NCI-H748 (cell line): ENCODE measurements at regions not wholly inside any gene's neighbourhood (a gene's known extent, or its start where the extent isn't known, plus 50 kb on each side); places are given as distances from the start of the nearest gene placed in this dataset.

Experiments
- DNase-seq: peaks from one replicate; lab custom pipeline; 2025; ENCODE audit not compliant: unreplicated experiment; lab: John Stamatoyannopoulos, UW

DNA sequence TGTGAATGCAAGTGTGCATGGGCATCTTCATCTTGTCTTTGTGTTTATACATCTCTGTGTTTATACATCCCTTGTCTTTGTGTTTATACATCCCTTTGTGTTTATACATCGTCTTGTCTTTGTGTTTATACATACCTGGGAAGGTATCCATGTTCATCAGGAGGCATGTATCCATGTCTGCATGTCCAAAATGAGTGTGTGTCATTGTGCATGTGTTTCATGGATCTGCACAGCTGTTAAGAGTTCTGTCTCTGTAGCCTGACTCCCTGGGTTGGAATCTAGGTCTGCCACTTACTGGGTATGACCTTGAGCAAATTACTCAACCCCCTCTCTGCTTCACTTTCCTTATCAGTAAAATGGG, 50.1 kb upstream of the SIRPA start:
- no peak for DNase-seq

DNA sequence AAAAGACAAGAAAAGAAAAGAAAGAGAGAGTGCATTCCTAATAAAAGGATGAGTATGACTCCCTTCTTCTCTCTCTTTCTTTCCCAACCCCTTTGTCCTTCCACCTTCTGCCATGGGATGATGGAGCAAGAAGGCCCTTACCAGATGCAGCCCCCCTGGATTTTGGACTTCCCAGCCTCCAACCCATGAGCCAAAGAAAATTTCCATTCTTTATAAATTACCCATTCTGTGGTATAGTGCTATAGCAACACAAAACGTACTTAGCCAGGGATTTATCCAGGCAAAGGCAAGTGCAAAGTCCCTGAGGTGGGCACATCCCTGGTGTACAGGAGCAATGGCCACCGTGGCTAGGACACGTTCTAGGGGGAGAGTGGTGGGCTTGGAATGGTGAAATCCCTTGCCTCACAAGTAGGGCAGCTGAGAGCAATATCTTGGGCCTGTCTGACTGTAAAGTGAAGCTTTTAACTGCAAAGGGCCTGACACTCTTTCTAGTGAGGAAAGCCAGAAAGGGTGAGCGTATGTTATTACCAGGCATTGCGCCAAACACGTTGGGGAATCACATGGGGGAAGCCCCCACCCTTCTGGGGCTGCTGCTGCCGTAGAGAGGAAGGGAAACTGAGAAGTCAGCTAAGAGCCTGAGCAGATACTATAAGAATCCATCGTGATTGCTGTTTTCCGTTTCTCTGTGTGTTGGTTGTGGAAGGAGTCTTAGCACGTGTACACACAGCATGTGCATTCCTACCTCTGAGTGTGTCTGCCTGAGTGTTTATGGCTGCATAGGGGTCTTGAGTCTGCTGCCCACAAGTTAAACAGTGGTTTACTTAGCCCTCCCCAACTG, 50.7 kb upstream of the SIRPA start:
- no peak for DNase-seq

DNA sequence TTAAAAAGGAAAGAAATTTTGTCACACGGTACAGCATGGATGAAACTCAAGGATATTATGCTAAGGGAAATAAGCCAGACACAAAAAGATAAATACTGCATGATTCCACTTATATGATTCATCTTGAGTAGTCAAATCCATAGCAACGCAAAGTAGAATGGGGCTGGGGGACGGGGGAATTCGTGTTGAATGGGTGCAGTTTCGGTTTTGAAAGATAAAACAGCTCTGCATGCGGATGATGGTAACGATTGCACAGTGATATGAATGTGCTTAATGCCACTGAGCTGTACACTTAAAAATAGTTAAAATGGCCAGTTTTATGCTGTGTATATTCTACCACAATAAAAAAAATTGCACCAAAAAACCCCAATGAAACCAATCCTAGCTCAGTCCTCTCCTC, 52.9 kb upstream of the SIRPA start:
- no peak for DNase-seq

DNA sequence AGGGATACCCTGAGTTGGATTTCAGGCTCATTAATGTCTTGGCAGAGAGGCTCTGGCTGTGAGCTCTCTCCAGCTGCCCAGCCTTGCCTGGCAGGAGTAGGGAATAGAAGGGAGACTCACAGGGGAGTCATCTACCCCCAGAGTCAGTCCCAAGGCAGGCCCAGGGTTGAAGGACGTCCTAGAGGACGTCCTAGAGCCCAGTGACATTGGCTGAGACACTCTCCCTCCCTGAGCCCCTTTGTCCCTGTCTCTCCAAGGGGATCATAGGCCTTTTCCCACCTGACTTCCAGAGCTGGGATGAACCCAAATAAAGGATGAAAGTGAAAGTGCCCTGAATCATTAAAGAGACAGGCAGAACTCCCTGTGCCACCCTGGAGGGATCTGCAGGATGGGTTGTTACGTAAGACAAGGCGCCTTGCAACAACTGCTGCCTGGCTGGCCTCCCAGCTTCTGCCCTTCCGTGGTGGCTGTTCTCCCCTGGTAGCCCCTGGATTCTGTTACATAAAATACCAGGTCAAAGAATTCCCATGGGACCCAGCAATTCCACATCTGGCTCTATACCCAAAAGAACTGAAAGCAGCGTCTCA, 53.6 kb upstream of the SIRPA start:
- DNase-seq: no peak

DNA sequence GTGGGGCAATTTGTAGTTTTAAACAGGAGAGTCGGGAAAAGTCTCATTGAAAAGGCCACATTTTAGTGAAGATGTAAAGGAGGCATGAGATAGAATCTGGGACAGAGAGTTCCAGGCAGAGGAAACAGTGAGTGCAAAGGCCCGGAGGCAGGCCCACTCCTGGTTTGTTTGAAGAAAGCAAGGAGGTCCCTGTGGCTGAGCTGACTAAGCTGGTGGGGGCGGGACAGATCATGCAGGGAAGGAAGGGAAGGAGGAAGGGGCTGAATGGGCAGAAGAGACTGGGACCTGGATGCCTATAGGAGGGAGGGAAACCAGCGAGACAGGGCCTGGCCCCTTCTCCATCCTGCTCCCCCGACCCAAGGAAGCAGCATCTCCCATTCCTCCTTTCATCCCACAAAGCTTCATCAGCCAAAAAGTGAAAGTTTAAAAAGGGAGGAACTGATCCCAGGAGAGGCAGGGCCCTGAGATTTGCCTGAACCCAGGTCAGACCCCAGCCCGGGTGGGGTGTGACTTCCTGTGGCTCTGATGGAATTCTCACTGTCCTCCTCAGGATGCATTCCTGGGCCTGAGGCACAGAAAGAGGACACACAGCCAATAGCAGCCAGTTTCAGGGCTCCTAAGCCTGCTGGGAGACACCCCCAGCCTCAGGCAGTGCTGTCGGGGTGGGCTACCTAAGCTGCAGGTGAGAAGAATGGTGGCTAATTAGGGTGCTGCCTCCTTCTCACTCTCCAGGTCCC, 54.2 kb upstream of the SIRPA start:
- no peak for DNase-seq

DNA sequence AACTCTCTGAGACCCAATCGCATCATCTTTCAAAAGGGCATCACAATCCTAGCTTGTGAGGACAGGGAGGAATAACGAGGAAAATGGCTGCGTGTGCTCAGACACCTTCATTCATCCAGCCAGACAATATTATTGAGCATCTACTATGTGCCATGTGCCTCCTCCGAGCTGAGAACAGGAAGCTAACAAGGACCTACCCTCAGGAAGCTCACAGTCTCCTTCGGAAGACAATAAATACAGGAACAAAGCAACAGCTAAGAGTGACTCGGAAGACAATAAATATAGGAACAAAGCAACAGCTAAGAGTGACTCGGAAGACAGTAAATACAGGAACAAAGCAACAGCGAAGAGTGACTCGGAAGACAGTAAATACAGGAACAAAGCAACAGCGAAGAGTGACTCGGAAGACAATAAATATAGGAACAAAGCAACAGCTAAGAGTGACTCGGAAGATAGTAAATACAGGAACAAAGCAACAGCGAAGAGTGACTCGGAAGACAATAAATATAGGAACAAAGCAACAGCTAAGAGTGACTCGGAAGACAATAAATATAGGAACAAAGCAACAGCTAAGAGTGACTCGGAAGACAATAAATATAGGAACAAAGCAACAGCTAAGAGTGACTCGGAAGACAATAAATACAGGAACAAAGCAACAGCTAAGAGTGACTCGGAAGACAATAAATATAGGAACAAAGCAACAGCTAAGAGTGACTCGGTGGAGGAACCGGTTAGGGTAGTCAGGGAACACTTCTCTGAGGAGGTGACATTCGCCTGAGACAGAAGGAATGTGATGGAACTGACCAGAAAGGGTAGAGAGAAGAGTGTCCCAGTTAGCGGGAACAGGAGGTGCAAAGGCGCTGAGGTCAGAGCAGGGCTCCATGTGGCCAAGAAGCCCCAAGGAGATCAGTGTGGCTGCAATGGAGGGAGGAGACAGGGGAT, 55.6 kb upstream of the SIRPA start:
- DNase-seq: peak; percentile 52

DNA sequence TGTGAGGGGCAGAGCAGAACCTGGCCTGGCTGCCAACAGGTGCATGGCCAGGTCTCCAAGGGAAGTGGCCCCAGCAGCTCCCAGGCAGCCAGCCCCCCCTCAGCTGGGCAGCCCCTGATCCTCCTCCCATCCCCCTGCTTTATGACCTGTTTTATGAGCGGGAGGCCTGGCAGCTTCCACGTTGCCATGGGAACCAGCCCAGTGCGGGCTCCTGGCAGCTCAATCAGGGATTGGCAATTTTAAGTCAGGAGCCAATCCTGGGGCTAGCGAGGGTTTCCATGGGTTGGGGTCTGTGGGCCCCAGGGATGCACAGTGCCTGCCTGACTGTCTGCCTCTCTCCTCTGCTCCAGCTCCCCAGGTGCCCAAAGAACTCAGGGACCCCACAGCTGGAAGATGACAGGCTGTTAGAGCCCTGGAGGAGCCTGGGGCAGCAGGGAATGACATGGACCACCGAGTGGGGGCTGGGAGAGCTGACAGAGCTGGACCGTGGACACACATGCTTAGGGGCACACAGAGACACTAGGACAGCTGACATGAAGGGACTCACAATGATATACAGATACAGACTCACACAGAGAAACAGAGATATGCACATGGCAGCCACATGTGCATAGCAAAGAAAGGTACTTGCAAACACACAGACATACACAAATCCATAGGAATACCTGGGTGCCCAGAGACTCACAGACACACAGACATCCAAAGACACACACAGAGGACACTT, 56.5 kb upstream of the SIRPA start:
- peak; percentile 82 for DNase-seq

DNA sequence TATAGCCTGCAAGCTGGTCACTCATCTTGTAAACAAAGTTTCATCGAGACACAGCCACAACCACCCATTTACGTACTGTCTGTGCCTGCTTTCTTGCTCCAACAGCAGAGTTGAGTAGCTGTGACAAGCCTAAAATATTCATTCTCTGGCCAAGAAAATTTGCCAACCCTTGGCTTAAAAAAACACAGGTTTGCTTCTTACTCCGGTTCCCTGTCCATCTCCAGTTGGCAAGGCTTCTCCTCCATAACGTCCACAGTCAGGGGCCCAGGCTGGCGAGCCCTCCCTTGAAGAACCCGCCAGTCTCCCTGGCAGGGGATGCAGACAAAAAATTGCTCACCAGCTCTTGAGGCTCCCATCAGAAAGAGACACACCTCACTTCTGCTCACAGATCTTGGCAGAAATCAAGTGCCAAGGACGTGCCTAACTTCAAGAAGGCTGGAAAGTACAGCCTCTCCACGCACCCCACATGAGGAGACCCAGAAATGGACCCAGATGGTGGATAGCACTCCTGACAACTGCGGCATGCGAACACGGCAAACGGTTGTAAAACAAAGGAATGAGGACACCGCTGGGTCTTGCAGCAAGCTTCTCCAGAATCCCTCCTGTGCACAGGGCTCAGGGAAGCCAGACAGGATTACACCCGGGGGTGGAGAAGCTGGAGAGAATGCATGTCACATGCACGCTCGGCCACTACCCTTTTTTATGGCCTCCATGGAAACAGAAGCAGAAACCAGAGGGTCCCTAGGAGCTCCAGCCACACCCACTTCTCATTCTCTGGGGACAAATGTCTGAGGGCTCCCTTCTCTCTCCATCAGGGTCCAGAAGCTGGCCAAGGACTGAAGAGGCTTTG, 59.8 kb upstream of the SIRPA start:
- peak; percentile 25 for DNase-seq

DNA sequence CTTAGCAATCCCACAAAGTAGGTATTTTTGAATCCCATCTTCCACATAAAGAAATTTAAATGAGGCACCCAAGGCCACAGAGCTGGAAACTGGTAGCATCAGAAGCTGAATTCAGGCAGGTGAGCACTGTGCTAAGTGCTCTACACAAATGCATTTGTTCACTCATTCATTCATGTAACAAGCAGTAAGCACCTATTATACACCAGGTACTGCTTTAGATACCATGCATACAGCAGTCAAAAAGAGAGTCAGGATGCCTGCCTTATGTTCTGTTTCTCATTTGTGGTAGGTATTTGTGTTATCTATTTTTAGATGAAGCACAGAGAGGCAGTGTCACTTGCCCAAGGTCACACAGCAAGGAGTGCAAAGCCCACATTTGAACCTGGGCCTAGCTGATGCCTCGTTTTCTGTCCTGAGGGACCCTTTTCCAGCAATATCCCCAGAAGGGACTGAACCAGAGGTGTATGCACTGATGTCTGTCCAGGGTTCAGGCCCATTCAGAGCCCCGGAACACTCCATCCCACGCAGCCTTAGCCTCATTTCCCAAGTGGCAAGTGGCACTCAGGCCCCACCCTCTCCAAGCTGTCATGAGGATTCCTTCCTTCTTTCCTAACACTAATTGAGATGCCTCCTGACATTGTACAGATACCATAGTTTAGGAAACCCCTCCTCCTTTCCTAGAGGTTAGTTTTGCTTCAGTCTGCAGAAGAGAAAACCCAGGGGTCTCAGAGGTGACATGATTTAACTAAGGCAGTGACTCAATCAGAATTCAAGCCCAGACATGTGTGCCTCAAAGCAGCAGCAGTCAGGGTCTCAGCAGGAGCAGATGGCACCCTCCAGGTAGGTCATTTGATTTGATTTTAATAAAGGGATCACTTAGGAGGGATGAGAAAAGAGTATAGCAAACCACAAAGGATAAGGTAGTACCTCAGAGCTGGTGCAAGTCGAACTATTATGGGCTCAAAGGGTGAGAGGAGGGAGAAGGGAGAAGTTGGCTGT, 61.2 kb upstream of the SIRPA start:
- DNase-seq: peak; percentile 24

DNA sequence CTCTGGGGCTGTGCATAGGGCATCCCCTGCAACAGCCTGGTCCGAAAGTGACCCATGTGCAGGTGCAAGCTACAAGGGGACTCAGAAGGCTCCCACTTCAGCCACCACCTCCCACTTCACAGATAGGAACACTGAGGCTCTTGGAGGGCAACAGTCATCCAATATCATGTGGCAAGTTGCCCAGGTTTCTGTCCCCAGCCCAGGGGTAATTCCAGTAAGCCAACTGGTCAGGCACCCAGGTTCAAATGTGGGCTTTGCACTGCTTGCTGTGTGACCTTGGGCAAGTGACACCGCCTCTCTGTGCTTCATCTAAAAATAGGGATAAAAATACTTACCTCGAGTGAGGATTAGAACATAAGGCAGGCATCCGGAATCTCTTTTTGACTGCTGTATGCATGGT, 62.0 kb upstream of the SIRPA start:
- no peak for DNase-seq

DNA sequence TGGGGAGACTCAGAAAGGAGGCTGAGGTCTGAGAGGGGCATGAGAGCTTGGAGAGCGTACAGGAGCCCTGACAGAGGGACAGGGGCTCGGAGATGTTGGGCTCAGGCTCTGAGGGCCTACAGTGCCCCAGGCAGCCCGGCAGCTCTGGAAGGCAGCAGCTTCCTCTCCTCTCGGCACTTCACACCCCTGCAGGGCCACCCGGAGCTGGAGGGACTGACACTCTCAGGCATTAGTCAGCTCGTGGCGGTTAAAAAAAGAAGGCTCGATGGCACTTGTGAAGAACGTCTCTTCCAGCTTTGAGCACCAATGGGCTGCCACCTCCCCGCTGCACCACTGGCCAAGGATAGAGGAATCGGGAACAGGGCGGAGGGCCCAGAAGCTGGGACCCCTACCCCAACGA, 62.6 kb upstream of the SIRPA start:
- no peak for DNase-seq

DNA sequence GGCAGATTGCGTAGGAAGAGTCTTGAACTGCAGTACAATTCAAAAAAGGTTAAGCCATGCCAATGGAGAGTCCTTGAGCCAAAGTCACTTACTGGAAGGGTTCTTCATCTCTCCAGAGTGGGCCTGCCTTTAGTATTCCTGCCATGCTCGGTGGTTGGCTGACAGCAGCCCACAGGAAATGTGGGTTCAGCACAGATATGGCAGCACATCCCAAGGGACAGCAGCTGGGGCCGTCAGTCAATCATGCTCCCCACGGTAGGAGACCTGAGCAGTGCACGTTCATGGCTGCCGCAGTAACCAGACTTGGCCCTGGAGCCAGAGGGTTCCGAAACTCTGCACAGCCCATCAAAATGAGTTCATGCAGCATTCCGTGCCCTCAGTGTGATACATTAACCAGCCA, 63.6 kb upstream of the SIRPA start:
- DNase-seq: no peak

DNA sequence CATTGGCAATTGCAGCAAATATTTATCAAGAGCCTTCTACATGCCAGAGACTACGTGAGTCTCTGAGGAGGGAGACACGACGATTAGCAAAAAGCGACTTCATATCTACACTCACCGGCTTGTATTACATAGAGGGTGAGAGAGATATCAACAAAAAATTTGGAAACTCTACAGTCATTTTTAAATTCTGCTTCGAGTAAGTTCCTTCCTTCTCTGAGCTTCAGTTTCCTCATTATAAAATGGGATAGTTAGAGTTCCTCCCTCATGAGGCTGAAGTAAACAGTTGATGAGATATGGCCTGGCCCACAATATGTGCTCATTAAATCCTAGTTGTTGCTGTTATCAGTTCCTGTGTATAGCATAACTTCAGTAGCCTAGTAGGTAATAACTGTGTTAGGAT, 64.1 kb upstream of the SIRPA start:
- no peak for DNase-seq

DNA sequence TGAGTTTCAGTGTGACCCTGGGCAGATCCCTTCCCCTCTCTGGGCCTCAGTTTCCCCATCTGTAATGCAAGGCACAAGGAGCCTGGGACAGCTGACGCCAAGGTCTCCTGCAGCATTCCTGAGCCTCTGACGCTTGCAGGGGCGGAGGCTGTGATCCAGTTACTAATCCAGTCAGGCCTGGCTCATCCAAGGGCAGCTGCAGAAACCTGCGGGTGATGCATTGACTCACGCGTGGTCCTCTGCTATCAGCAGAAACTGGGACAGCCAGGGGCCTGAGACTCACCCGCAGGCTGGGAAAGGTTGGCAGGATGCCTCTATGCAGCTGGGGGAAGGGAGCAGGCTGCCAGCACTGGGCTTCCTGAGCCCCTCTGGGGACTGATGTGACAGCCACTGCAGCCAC, 65.0 kb upstream of the SIRPA start:
- DNase-seq: no peak

DNA sequence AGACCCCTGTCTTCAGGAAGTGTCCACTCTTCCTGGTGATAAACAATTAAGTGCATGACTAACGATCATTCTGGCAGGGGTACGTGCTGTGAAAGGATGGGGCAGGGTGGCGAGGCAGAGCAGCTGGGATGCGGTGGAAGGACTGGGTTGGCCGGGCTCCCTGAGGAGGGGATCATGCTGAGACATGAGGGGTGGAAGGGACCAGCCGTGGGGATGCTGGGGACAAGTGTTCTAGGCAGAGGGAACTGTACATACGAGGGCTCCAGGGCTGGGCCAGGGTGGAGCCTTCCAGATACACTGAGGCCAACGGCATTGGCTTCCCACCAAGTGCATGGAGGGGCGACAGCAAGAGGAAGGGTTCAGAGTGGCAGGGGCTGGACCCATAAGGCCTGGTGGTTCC, 65.7 kb upstream of the SIRPA start:
- DNase-seq: no peak

DNA sequence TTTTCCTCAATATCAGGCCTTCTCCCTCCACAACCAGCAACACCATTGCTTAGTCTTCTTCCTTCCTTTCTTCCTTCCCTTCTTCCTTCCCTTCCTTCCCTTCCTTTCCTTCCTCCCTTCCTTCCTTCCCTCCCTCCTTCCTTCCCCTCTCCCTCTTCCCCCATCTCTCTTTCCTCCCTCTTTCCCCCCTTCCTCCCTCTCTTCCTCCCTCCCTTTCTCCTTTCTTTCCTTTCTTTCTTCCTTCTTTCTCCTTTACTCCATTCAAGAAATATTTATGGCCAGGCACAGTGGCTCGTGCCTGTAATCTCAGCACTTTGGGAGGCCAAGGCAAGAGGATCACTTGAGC, 66.4 kb upstream of the SIRPA start:
- DNase-seq: no peak

DNA sequence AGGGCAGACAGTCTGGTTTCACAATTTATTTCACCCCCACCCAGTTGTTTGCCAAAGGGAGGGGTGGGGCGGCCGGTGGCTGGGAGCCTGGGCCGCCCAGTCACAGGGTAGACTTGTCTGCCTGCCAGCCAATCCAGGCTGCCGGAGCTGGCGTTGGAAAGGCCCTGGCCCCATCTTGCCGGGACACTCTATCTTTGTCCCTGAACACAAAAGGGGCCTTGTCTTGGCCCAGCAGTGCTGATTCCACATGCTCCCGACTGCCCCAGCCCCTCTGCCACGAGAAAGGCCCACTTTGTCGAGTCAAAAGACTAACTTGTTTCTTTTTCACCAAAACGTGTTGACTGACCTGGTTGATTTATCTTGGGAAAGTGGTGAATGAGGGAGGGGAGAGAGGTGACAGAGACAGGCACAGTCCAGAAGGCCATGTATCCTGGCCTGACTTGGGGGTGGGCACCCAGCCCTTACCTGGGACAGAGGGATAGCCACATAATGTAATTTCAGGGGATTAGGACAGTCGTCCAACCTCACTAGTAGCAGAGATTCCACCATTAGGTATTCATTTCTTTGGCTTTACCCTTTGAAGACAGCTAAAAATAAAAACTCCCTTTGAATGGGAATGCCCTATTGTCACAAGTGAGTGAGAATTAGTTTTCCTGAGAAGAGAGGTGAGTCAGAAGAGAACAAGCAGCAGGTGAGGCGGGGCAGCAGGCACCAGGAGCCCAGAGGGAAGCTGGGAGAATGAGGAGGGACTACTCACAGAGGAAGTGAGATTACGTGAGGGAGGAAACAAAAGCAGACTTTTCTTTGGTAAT, 67.0 kb upstream of the SIRPA start:
- no peak for DNase-seq

DNA sequence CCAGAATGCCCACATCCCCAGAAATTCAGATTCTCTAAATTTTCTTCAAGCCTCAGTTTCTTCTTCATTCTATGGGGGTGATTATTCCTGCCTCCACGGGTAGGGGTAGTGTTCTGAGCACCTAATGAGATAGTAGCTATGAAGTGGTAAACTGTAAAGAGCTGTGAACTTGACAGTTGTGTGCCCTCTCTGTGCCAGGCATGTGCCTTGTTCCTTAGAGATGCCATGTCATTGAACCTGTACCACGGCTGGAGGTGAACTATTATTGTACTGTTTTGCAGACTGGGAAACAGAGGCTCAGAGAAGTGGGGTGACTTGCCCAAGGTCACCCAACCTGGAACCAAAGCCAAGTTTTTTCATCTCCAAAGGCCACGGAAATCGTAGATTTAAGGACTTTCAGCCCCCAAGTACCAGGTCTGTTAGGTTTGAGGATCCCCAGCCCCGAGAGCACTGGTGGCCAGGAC, 67.7 kb upstream of the SIRPA start:
- no peak for DNase-seq
